ENCODE measurements at regions not wholly inside any gene's neighbourhood (a gene's known extent, or its start where the extent isn't known, plus 50 kb on each side); places are given as distances from the start of the nearest gene placed in this dataset.

- TF ChIP-seq CTCF (conservative IDR thresholded peaks at IDR 0.05 in 1 of 2, IDR thresholded peaks at IDR 0.05 in 1 of 2; ENCODE audit: low read depth in 1 of 2, low read length in 2 of 2) = no peak
- TF ChIP-seq EZH2 (IDR thresholded peaks at IDR 0.05; ENCODE audit: low read length, missing control alignments) = no peak
Measured at GRCh38 chr10:81603106-81603620, 271.8 kb upstream of the NRG3 start.

All from fibroblast of lung (primary cell).